T47D (cell line): ENCODE measurements at regions not wholly inside any gene's neighbourhood (a gene's known extent, or its start where the extent isn't known, plus 50 kb on each side); places are given as distances from the start of the nearest gene placed in this dataset.
"Not testable (repeated sequence)": the region's sequence is repeated elsewhere in the genome, so short reads cannot be mapped to it uniquely, and the experiment has no call there.

Source experiments
- DNase-seq, 2 experiments: peaks; one replicate each; pipeline versions ENCODE4 v3.0.0 to v3.0.0-alpha.2; 2011 to 2012; ENCODE audit warnings: low read depth in 1 of 2, low spot score in 1 of 2
- JUND ChIP-seq: IDR thresholded peaks from 2 replicates; pipeline ENCODE4 v1.6.1; 2012; ENCODE audit warnings: low read depth
- in situ Hi-C: cut with HindIII; loops from 2 replicates; pipeline ENCODE4 v1.10.0; 2016; ENCODE audit warnings: low sequenced_read_pairs, low pct_unique_long_range_greater_than_20kb

- in situ Hi-C loops = no loop called here
- TF ChIP-seq JUND = no peak
- no peak for DNase-seq
These were observed 103.7 kb downstream of the USP22 start for GRCh38 chr17:20938988-20939615.

GRCh38 chr17:20941872-20942271 is 100.9 kb downstream of the USP22 start:
- in situ Hi-C loops = no loop called here

GRCh38 chr17:20944014-20944865 is 98.6 kb downstream of the USP22 start:
- in situ Hi-C loops = no loop called here
- TF ChIP-seq JUND = no peak
- peak; percentile 21 to 76 for DNase-seq

More at GRCh38 chr17:20941872-20942271, 100.9 kb downstream of the USP22 start:
- TF ChIP-seq JUND = no peak
- no peak for DNase-seq

GRCh38 chr17:20947708-20948107 is 95.1 kb downstream of the USP22 start:
- in situ Hi-C loops, DNase-seq: not testable (repeated sequence)

GRCh38 chr17:20948984-20949777 is 93.6 kb downstream of the USP22 start:
- in situ Hi-C loops = no loop called here
- DNase-seq = no peak
- TF ChIP-seq JUND = no peak
